Neural cell (in vitro differentiated cells): ENCODE measurements at regions not wholly inside any gene's neighbourhood (a gene's known extent, or its start where the extent isn't known, plus 50 kb on each side); places are given as distances from the start of the nearest gene placed in this dataset.

ENCODE experiments used
- H2AFZ ChIP-seq: fragments of 200-600, 300-800 bp; sonication (generic), shearing (Covaris generic); 2 replicates; pipeline ENCODE4 v1.6.0; 2014; ENCODE audit warnings: low read depth, mild to moderate bottlenecking, antibody characterized with exemption, low read length, moderate library complexity
- H3F3A ChIP-seq: fragments of 200-600 bp; shearing (Covaris generic); 2 replicates; pipeline ENCODE4 v1.6.1; 2016; ENCODE audit warnings: mild to moderate bottlenecking, moderate library complexity, mixed read lengths, antibody characterized with exemption, low read length; ENCODE audit not compliant: insufficient read depth, poor library complexity, severe bottlenecking
- H3K27ac ChIP-seq: fragments of 200-600, 300-800 bp; sonication (generic), shearing (Covaris generic); 2 replicates; pipeline ENCODE4 v1.5.1; 2014; ENCODE audit warnings: mild to moderate bottlenecking, low read length, moderate library complexity
- H3K27me3 ChIP-seq: fragments of 300-800, 200-600 bp; sonication (generic), shearing (Covaris generic); 2 replicates; pipeline ENCODE4 v1.6.0; 2014; ENCODE audit warnings: mild to moderate bottlenecking, low read depth, low read length, moderate library complexity; ENCODE audit not compliant: insufficient read depth
- H3K36me3 ChIP-seq: fragments of 300-800, 200-600 bp; sonication (generic), shearing (Covaris generic); 2 replicates; pipeline ENCODE4 v1.5.1; 2014; ENCODE audit warnings: mild to moderate bottlenecking, antibody characterized with exemption, low read length, moderate library complexity; ENCODE audit not compliant: insufficient read depth
- H3K4me2 ChIP-seq: fragments of 300-800, 200-600 bp; sonication (generic), shearing (Covaris generic); 2 replicates; pipeline ENCODE4 v1.6.0; 2014; ENCODE audit warnings: mild to moderate bottlenecking, low read length
- H3K4me3 ChIP-seq: fragments of 300-800, 200-600 bp; sonication (generic), shearing (Covaris generic); 2 replicates; pipeline ENCODE4 v1.5.1; 2014; ENCODE audit warnings: mild to moderate bottlenecking, low read length, moderate library complexity
- H3K79me2 ChIP-seq: fragments of 200-600 bp; shearing (Covaris generic); replicated peaks from 2 replicates; pipeline ENCODE4 v1.6.0; 2014; ENCODE audit warnings: mild to moderate bottlenecking, low read length, moderate library complexity; ENCODE audit not compliant: insufficient read depth
- H3K9ac ChIP-seq: fragments of 300-800, 200-600 bp; sonication (generic), shearing (Covaris generic); 2 replicates; pipeline ENCODE4 v1.6.1; 2016; ENCODE audit warnings: mild to moderate bottlenecking, low read length, mixed read lengths
- H3K9me2 ChIP-seq: fragments of 200-600 bp; shearing (Covaris generic); 2 replicates; pipeline ENCODE4 v1.6.1; 2016; ENCODE audit warnings: mild to moderate bottlenecking, low read length, mixed read lengths; ENCODE audit not compliant: insufficient read depth
- H3K9me3 ChIP-seq: fragments of 200-600, 300-800 bp; sonication (generic), shearing (Covaris generic); 2 replicates; pipeline ENCODE4 v1.6.1; 2016; ENCODE audit warnings: mild to moderate bottlenecking, mixed run types, low read length, moderate library complexity, mixed read lengths
- H4K20me1 ChIP-seq: fragments of 200-600 bp; shearing (Covaris generic); 2 replicates; pipeline ENCODE4 v1.6.1; 2016; ENCODE audit warnings: mild to moderate bottlenecking, mixed run types; ENCODE audit not compliant: insufficient read depth
- CTCF ChIP-seq: fragments of 450-650 bp; IDR thresholded peaks from 2 replicates; pipeline ENCODE4 v1.5.1; 2014; ENCODE audit warnings: antibody characterized with exemption, mild to moderate bottlenecking, moderate library complexity; ENCODE audit not compliant: poor library complexity, severe bottlenecking
- EP300 ChIP-seq: fragments of 450-650 bp; conservative IDR thresholded peaks from 2 replicates; pipeline ENCODE4 v1.6.1; 2014; ENCODE audit warnings: antibody characterized with exemption, mild to moderate bottlenecking, moderate library complexity; ENCODE audit not compliant: poor library complexity, severe bottlenecking
- EZH2 ChIP-seq: fragments of 200-600, 300-800 bp; shearing (Covaris generic), sonication (generic); IDR thresholded peaks from 2 replicates; pipeline ENCODE4 v1.6.1; 2014; ENCODE audit warnings: antibody characterized with exemption, low read length, borderline replicate concordance, mild to moderate bottlenecking; ENCODE audit not compliant: insufficient read depth, poor library complexity, severe bottlenecking
- MXI1 ChIP-seq: fragments of 450-650 bp; conservative IDR thresholded peaks from 2 replicates; pipeline ENCODE4 v1.6.1; 2014; ENCODE audit warnings: antibody characterized with exemption, mild to moderate bottlenecking; ENCODE audit not compliant: poor library complexity, severe bottlenecking
- POLR2AphosphoS5 ChIP-seq: IDR thresholded peaks from 2 replicates; pipeline ENCODE4 v1.6.1; 2012
- RAD21 ChIP-seq: fragments of 450-650 bp; conservative IDR thresholded peaks from 2 replicates; pipeline ENCODE4 v1.6.1; 2014; ENCODE audit warnings: antibody characterized with exemption, mild to moderate bottlenecking, moderate library complexity
- REST ChIP-seq: IDR thresholded peaks from 2 replicates; pipeline ENCODE4 v1.6.1; 2012; ENCODE audit warnings: borderline replicate concordance
- SMC3 ChIP-seq: fragments of 450-650 bp; conservative IDR thresholded peaks from 2 replicates; pipeline ENCODE4 v1.6.1; 2014; ENCODE audit warnings: antibody characterized with exemption, mild to moderate bottlenecking, moderate library complexity; ENCODE audit not compliant: poor library complexity
- TAF1 ChIP-seq: IDR thresholded peaks from 2 replicates; pipeline ENCODE4 v1.6.1; 2012; ENCODE audit warnings: low read depth

- Histone ChIP-seq H3K79me2 (no peaks in the 10 kb centered on the region), H3K27ac (no peak overlapping the region), H2AFZ (no peak overlapping the region), H3K9me2 (no peaks in the 10 kb centered on the region), H4K20me1 (no peaks in the 10 kb centered on the region), H3K9ac (no peak overlapping the region), H3K4me2 (no peak overlapping the region), H3K36me3 (no peaks in the 10 kb centered on the region), H3K9me3 (no peaks in the 10 kb centered on the region), H3F3A (no peaks in the 10 kb centered on the region), H3K4me3 (no peak overlapping the region), H3K27me3 (no peaks in the 10 kb centered on the region)
- TF ChIP-seq SMC3 = no peak
- no peak for TF ChIP-seq MXI1
- TF ChIP-seq EZH2 = no peak
- TF ChIP-seq EP300 = no peak
- no peak for TF ChIP-seq TAF1
- TF ChIP-seq CTCF = no peak
- TF ChIP-seq REST = no peak
- TF ChIP-seq RAD21 = no peak
- TF ChIP-seq POLR2AphosphoS5 = no peak
These were observed 585.6 kb upstream of the DSEL start for GRCh38 chr18:68102117-68102516.

GRCh38 chr18:68098655-68099054 is 582.1 kb upstream of the DSEL start:
- no peak overlapping the region for H3K4me3 ChIP-seq
- H3K36me3 ChIP-seq = no peaks in the 10 kb centered on the region
- no peaks in the 10 kb centered on the region for H3K27me3 ChIP-seq
- no peak overlapping the region for H3K9ac ChIP-seq
- no peak overlapping the region for H3K4me2 ChIP-seq
- no peak for TF ChIP-seq EZH2
- H2AFZ ChIP-seq = no peak overlapping the region
- no peak overlapping the region for H3K27ac ChIP-seq
- H3K79me2 ChIP-seq = no peaks in the 10 kb centered on the region
- no peaks in the 10 kb centered on the region for H3K9me3 ChIP-seq
- no peaks in the 10 kb centered on the region for H3K9me2 ChIP-seq
- no peaks in the 10 kb centered on the region for H3F3A ChIP-seq
- no peaks in the 10 kb centered on the region for H4K20me1 ChIP-seq

GRCh38 chr18:68086481-68086880 is 570.0 kb upstream of the DSEL start:
- Histone ChIP-seq H3K4me3 (no peak overlapping the region), H3K36me3 (no peaks in the 10 kb centered on the region), H3K9me2 (no peaks in the 10 kb centered on the region), H4K20me1 (no peaks in the 10 kb centered on the region), H3K9ac (no peak overlapping the region), H3K4me2 (no peak overlapping the region), H3K27ac (no peak overlapping the region), H3K79me2 (no peaks in the 10 kb centered on the region), H3F3A (no peaks in the 10 kb centered on the region), H3K9me3 (no peaks in the 10 kb centered on the region), H3K27me3 (no peaks in the 10 kb centered on the region), H2AFZ (no peak overlapping the region)
- TF ChIP-seq MXI1 (no peak), EP300 (no peak), POLR2AphosphoS5 (no peak)
